ENCODE measurements at regions not wholly inside any gene's neighbourhood (a gene's known extent, or its start where the extent isn't known, plus 50 kb on each side); places are given as distances from the start of the nearest gene placed in this dataset.
A peak's percentile ranks its signal among the peaks of the same experiment; 100 is the strongest.

- DNase-seq (ENCODE audit: low spot score): no peak
- peak overlapping the region; percentile 8 for H3K4me2 ChIP-seq
- H3K9me3 ChIP-seq (ENCODE audit: low read depth): no peaks in the 10 kb centered on the region
- TF ChIP-seq EZH2phosphoT487 (IDR thresholded peaks at IDR 0.05; ENCODE audit: low read depth, severe bottlenecking, unreplicated experiment) (no peak), CTCF (IDR thresholded peaks at IDR 0.05; ENCODE audit: poor library complexity) (no peak), EZH2 (IDR thresholded peaks at IDR 0.05; ENCODE audit: borderline replicate concordance) (no peak)
- H3K27me3 ChIP-seq: no peaks in the 10 kb centered on the region
- peaks cover 14% of the 10 kb centered on the region for H3K4me1 ChIP-seq (ENCODE audit: insufficient read depth)
- no peaks in the 10 kb centered on the region for H3K36me3 ChIP-seq (replicated peaks; ENCODE audit: insufficient read depth, low read depth)
- H3K27ac ChIP-seq: peak overlapping the region; percentile 52
- 70% methylated on average over 3 of the region's 3 CpGs for WGBS (ENCODE audit: low lambda C conversion rate, missing lambda C conversion rate)
- H3K79me2 ChIP-seq: no peaks in the 10 kb centered on the region
- no peaks in the 10 kb centered on the region for H3K9me2 ChIP-seq (replicated peaks; ENCODE audit: insufficient read depth)
- no peaks in the 10 kb centered on the region for H4K20me1 ChIP-seq (ENCODE audit: insufficient read depth, poor library complexity, severe bottlenecking)
- H3K4me3 ChIP-seq: no peak overlapping the region
- no peak overlapping the region for H2AFZ ChIP-seq
These were observed 165.2 kb upstream of the HES1 start for GRCh38 chr3:193970773-193971206.

GRCh38 chr3:193971261-193971751 is 164.6 kb upstream of the HES1 start:
- TF ChIP-seq CTCF (IDR thresholded peaks at IDR 0.05; ENCODE audit: poor library complexity) (no peak), EZH2 (IDR thresholded peaks at IDR 0.05; ENCODE audit: borderline replicate concordance) (no peak), EZH2phosphoT487 (IDR thresholded peaks at IDR 0.05; ENCODE audit: low read depth, severe bottlenecking, unreplicated experiment) (no peak)
- no peaks in the 10 kb centered on the region for H3K79me2 ChIP-seq
- H3K9me3 ChIP-seq (ENCODE audit: low read depth): no peaks in the 10 kb centered on the region
- no peaks in the 10 kb centered on the region for H4K20me1 ChIP-seq (ENCODE audit: insufficient read depth, poor library complexity, severe bottlenecking)
- no peaks in the 10 kb centered on the region for H3K27me3 ChIP-seq
- H3K4me3 ChIP-seq: no peak overlapping the region
- peaks cover 14% of the 10 kb centered on the region for H3K4me1 ChIP-seq (ENCODE audit: insufficient read depth)
- no peaks in the 10 kb centered on the region for H3K9me2 ChIP-seq (replicated peaks; ENCODE audit: insufficient read depth)
- no peak overlapping the region for H3K4me2 ChIP-seq
- H3K27ac ChIP-seq: peak overlapping the region; percentile 52
- DNase-seq (ENCODE audit: low spot score): no peak
- H3K36me3 ChIP-seq (replicated peaks; ENCODE audit: insufficient read depth, low read depth): no peaks in the 10 kb centered on the region
- 79% methylated on average over 9 of the region's 9 CpGs for WGBS (ENCODE audit: low lambda C conversion rate, missing lambda C conversion rate)
- H2AFZ ChIP-seq: no peak overlapping the region

GRCh38 chr3:193971966-193972365 is 164.0 kb upstream of the HES1 start:
- H3K27me3 ChIP-seq: no peaks in the 10 kb centered on the region
- no peaks in the 10 kb centered on the region for H4K20me1 ChIP-seq (ENCODE audit: insufficient read depth, poor library complexity, severe bottlenecking)
- DNase-seq (ENCODE audit: low spot score): no peak
- H3K9me3 ChIP-seq (ENCODE audit: low read depth): no peaks in the 10 kb centered on the region
- H3K79me2 ChIP-seq: no peaks in the 10 kb centered on the region
- no peak overlapping the region for H2AFZ ChIP-seq
- H3K4me3 ChIP-seq: no peak overlapping the region
- peaks cover 14% of the 10 kb centered on the region for H3K4me1 ChIP-seq (ENCODE audit: insufficient read depth)
- no peak for TF ChIP-seq EZH2phosphoT487 (IDR thresholded peaks at IDR 0.05; ENCODE audit: low read depth, severe bottlenecking, unreplicated experiment)
- TF ChIP-seq CTCF (IDR thresholded peaks at IDR 0.05; ENCODE audit: poor library complexity): no peak
- TF ChIP-seq EZH2 (IDR thresholded peaks at IDR 0.05; ENCODE audit: borderline replicate concordance): no peak
- H3K4me2 ChIP-seq: no peak overlapping the region
- no peaks in the 10 kb centered on the region for H3K36me3 ChIP-seq (replicated peaks; ENCODE audit: insufficient read depth, low read depth)
- WGBS (ENCODE audit: low lambda C conversion rate, missing lambda C conversion rate): 100% methylated on average over 1 of the region's 1 CpG
- H3K27ac ChIP-seq: no peak overlapping the region
- H3K9me2 ChIP-seq (replicated peaks; ENCODE audit: insufficient read depth): no peaks in the 10 kb centered on the region

GRCh38 chr3:193972832-193973231 is 163.1 kb upstream of the HES1 start:
- H3K9me3 ChIP-seq (ENCODE audit: low read depth): no peaks in the 10 kb centered on the region
- no peaks in the 10 kb centered on the region for H3K36me3 ChIP-seq (replicated peaks; ENCODE audit: insufficient read depth, low read depth)
- no peak for DNase-seq (ENCODE audit: low spot score)
- whole genome bisulfite sequencing (ENCODE audit: low lambda C conversion rate, missing lambda C conversion rate): 90% methylated on average over 3 of the region's 3 CpGs
- TF ChIP-seq EZH2phosphoT487 (IDR thresholded peaks at IDR 0.05; ENCODE audit: low read depth, severe bottlenecking, unreplicated experiment): no peak
- H3K4me2 ChIP-seq: no peak overlapping the region
- H4K20me1 ChIP-seq (ENCODE audit: insufficient read depth, poor library complexity, severe bottlenecking): no peaks in the 10 kb centered on the region
- H3K9me2 ChIP-seq (replicated peaks; ENCODE audit: insufficient read depth): no peaks in the 10 kb centered on the region
- peaks cover 16% of the 10 kb centered on the region for H3K4me1 ChIP-seq (ENCODE audit: insufficient read depth)
- no peaks in the 10 kb centered on the region for H3K27me3 ChIP-seq
- H3K27ac ChIP-seq: no peak overlapping the region
- H3K4me3 ChIP-seq: no peak overlapping the region
- no peaks in the 10 kb centered on the region for H3K79me2 ChIP-seq
- H2AFZ ChIP-seq: no peak overlapping the region

Data from hepatocyte (in vitro differentiated cells).